ENCODE measurements at regions not wholly inside any gene's neighbourhood (a gene's known extent, or its start where the extent isn't known, plus 50 kb on each side); places are given as distances from the start of the nearest gene placed in this dataset.
"Not testable (repeated sequence)": the region's sequence is repeated elsewhere in the genome, so short reads cannot be mapped to it uniquely, and the experiment has no call there.

DNA sequence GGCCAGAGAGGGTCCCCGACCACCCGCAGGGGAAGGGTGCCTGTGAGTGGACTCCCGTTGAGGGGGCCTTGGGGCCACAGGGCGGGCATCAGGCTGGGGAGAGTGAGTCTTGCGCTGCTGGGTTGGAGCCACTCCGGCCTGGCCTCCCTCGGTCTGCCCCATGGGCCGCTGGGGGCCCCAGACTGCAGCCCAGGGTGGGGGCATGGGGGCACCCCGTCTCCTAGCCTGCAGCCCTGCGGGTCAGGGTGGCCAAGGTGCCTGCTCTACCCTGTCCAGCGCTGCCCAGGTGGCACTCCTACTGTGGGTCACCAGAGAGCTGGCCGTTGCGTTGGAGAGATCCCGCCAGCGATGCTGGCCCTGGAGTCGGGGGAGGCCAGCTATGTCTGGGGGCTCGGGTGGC, 186.8 kb downstream of the TMEM121 start:
- TF ChIP-seq, protein P1, sequence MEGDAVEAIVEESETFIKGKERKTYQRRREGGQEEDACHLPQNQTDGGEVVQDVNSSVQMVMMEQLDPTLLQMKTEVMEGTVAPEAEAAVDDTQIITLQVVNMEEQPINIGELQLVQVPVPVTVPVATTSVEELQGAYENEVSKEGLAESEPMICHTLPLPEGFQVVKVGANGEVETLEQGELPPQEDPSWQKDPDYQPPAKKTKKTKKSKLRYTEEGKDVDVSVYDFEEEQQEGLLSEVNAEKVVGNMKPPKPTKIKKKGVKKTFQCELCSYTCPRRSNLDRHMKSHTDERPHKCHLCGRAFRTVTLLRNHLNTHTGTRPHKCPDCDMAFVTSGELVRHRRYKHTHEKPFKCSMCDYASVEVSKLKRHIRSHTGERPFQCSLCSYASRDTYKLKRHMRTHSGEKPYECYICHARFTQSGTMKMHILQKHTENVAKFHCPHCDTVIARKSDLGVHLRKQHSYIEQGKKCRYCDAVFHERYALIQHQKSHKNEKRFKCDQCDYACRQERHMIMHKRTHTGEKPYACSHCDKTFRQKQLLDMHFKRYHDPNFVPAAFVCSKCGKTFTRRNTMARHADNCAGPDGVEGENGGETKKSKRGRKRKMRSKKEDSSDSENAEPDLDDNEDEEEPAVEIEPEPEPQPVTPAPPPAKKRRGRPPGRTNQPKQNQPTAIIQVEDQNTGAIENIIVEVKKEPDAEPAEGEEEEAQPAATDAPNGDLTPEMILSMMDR (IDR thresholded peaks at IDR 0.05): not testable (repeated sequence)
- not testable (repeated sequence) for TF ChIP-seq POLR2A (IDR thresholded peaks at IDR 0.05)
